ENCODE measurements at regions not wholly inside any gene's neighbourhood (a gene's known extent, or its start where the extent isn't known, plus 50 kb on each side); places are given as distances from the start of the nearest gene placed in this dataset.

DNA sequence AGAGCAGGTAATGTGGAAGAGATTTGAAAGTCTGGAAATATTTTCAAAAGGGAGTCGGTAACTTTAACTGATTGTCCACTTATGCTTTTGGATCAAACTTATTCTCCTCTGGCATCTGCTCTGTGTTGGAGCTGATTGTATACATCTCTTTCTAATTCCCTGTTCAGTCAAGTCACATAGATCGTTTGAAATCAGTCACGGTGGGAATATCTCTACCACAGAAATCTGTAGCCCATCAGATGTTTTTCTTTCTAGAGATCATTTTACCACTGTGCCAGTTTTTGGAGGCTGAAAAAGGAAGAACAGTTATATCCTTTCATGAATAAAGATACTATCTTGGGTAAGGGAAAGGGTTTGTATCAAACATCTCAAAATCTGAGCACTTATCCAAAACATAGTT is 1853.3 kb downstream of the EFNA5 start:
- intact Hi-C loops (cut with DNase I): no loop called here
- TF ChIP-seq, protein P1, sequence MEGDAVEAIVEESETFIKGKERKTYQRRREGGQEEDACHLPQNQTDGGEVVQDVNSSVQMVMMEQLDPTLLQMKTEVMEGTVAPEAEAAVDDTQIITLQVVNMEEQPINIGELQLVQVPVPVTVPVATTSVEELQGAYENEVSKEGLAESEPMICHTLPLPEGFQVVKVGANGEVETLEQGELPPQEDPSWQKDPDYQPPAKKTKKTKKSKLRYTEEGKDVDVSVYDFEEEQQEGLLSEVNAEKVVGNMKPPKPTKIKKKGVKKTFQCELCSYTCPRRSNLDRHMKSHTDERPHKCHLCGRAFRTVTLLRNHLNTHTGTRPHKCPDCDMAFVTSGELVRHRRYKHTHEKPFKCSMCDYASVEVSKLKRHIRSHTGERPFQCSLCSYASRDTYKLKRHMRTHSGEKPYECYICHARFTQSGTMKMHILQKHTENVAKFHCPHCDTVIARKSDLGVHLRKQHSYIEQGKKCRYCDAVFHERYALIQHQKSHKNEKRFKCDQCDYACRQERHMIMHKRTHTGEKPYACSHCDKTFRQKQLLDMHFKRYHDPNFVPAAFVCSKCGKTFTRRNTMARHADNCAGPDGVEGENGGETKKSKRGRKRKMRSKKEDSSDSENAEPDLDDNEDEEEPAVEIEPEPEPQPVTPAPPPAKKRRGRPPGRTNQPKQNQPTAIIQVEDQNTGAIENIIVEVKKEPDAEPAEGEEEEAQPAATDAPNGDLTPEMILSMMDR (IDR thresholded peaks at IDR 0.05): no peak
- Histone ChIP-seq H3K27ac (no peak overlapping the region), H3K4me3 (no peak overlapping the region), H3K4me1 (no peaks in the 10 kb centered on the region), H3K9me3 (no peaks in the 10 kb centered on the region), H3K27me3 (ENCODE audit: insufficient read depth in 3 of 3, low read length in 2 of 3) (no peaks in the 10 kb centered on the region), H3K36me3 (ENCODE audit: insufficient read depth in 1 of 2, low read depth in 1 of 2) (no peaks in the 10 kb centered on the region)
- ATAC-seq: no peak
- DNase-seq: no peak
- WGBS, 3 donors: 43 to 58% (median 46%) methylated on average over 3 of the region's 3 CpGs

DNA sequence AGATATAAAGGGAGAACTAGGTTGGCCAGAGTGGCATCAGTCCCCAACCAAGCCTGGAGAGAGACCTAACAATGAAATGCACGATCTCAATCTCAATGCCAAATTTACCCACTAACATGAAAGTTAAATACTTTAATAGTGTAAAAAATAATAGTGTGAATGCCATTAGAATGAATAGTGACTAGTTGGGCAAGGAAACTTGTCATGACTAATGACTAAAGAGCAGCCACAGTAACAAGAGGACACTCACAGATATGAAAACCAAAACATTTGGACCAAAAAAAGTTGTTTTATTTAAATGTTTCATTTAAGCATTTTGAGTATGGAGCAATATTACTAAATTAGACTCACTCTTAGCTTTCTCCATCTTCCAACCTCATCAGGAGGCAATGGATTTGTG is 1853.8 kb downstream of the EFNA5 start:
- WGBS, 3 donors: 69 to 83% (median 69%) methylated on average over 1 of the region's 1 CpG
- Histone ChIP-seq H3K27ac (no peak overlapping the region), H3K4me3 (no peak overlapping the region), H3K9me3 (no peaks in the 10 kb centered on the region), H3K27me3 (ENCODE audit: insufficient read depth in 3 of 3, low read length in 2 of 3) (no peaks in the 10 kb centered on the region), H3K4me1 (no peaks in the 10 kb centered on the region), H3K36me3 (ENCODE audit: insufficient read depth in 1 of 2, low read depth in 1 of 2) (no peaks in the 10 kb centered on the region)
- intact Hi-C loops (cut with DNase I): no loop called here
- TF ChIP-seq, protein P1 (IDR thresholded peaks at IDR 0.05): no peak
- no peak for DNase-seq
- ATAC-seq: no peak

DNA sequence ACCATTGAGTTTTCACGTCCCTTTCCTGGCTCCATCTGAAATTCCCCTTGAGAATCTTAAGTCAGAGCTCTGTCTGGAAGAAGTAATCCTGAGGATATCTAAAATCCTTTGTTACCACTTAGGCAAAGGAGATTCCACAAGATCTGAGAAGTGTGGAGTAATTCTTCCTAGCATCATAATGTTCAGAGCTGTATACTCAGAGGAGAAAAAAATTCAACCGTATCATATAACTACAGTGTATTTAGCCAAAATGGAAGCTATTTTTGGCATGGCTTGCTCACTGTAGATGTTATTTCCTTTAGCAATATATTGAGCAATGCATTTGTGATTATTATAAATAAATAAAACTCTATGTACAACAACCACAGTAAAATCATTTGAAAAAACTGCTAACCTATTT is 1858.4 kb downstream of the EFNA5 start:
- TF ChIP-seq, protein P1 (IDR thresholded peaks at IDR 0.05): no peak
- ATAC-seq: no peak
- Histone ChIP-seq H3K27me3 (ENCODE audit: insufficient read depth in 3 of 3, low read length in 2 of 3) (no peaks in the 10 kb centered on the region), H3K36me3 (ENCODE audit: insufficient read depth in 1 of 2, low read depth in 1 of 2) (no peaks in the 10 kb centered on the region), H3K4me1 (no peaks in the 10 kb centered on the region), H3K27ac (no peak overlapping the region), H3K9me3 (no peaks in the 10 kb centered on the region), H3K4me3 (no peak overlapping the region)
- 36 to 46% (median 41%) methylated on average over 2 of the region's 2 CpGs for WGBS, 3 donors
- intact Hi-C loops (cut with DNase I): no loop called here
- DNase-seq: no peak

DNA sequence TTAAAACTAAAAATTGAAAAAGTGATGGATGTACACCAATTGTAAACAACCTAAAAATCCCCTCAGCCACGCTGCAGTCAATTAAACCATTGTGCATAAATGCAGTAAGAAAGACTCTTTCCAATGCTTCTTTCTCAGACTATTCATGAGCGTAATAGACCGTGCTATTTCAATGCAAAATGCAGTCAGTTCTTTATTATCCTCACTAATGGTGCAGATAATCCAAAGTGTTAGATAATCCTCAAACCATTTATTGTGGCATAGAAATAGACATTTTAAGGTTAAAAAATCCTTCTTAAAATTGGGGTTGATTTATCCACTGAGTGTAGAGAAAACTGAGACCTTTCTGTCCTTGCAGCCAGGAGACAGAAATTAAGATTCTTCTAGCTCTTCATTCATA is 1862.8 kb downstream of the EFNA5 start:
- ATAC-seq (no peak), DNase-seq (no peak)
- H3K4me3 ChIP-seq: no peak overlapping the region
- no peaks in the 10 kb centered on the region for H3K27me3 ChIP-seq (ENCODE audit: insufficient read depth in 3 of 3, low read length in 2 of 3)
- H3K27ac ChIP-seq: no peak overlapping the region
- WGBS, 3 donors: 71 to 77% (median 77%) methylated on average over 3 of the region's 3 CpGs
- no peaks in the 10 kb centered on the region for H3K9me3 ChIP-seq
- TF ChIP-seq, protein P1 (IDR thresholded peaks at IDR 0.05): no peak
- no peaks in the 10 kb centered on the region for H3K4me1 ChIP-seq
- intact Hi-C loops (cut with DNase I): no loop called here
- no peaks in the 10 kb centered on the region for H3K36me3 ChIP-seq (ENCODE audit: insufficient read depth in 1 of 2, low read depth in 1 of 2)

DNA sequence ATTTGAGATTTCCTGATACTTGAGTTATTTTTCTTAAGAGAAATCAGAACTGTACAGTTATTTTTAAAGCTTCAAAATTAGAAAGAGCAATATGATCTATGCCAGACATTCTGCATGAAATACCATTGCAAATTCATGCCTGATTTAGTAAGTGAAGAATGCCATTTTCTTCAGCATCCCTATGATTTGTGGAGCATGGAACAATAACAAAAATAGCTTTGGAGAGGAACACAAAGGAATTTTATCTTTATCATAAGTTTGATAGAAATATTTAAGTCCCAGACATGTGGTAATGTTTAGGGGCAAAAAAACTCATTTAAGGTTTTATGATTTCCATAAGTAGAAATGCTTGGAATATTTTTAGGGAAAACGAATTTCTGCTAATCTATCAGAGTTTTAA is 1863.4 kb downstream of the EFNA5 start:
- Histone ChIP-seq H3K36me3 (ENCODE audit: insufficient read depth in 1 of 2, low read depth in 1 of 2) (no peaks in the 10 kb centered on the region), H3K9me3 (no peaks in the 10 kb centered on the region), H3K4me1 (no peaks in the 10 kb centered on the region), H3K4me3 (no peak overlapping the region), H3K27me3 (ENCODE audit: insufficient read depth in 3 of 3, low read length in 2 of 3) (no peaks in the 10 kb centered on the region), H3K27ac (no peak overlapping the region)
- intact Hi-C loops (cut with DNase I): no loop called here
- 26 to 43% (median 37%) methylated on average over 1 of the region's 1 CpG for WGBS, 3 donors
- no peak for DNase-seq
- TF ChIP-seq, protein P1 (IDR thresholded peaks at IDR 0.05): no peak
- ATAC-seq: no peak
